ENCODE measurements at regions not wholly inside any gene's neighbourhood (a gene's known extent, or its start where the extent isn't known, plus 50 kb on each side); places are given as distances from the start of the nearest gene placed in this dataset.
"Not testable (repeated sequence)": the region's sequence is repeated elsewhere in the genome, so short reads cannot be mapped to it uniquely, and the experiment has no call there.

DNA sequence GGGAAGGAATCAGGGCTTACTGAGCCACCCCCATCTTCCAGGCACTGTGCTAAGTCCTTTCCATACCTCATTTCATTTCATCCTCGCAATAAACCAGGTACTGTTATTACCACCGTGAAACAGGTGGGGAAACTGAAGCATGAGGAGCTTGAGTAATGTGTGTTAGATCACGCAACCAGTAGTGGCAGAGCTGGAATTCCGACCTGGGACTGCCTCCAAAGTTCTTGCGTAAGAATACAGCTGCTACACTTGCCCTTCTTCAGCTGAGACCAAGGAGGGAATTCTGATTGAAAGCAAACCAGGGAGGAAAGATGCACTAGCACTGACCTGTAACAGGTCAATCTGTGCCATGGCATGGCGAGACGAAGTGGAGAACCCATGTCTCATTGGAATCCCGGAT is 113.4 kb upstream of the MSX2 start:
- DNase-seq, result no peak

DNA sequence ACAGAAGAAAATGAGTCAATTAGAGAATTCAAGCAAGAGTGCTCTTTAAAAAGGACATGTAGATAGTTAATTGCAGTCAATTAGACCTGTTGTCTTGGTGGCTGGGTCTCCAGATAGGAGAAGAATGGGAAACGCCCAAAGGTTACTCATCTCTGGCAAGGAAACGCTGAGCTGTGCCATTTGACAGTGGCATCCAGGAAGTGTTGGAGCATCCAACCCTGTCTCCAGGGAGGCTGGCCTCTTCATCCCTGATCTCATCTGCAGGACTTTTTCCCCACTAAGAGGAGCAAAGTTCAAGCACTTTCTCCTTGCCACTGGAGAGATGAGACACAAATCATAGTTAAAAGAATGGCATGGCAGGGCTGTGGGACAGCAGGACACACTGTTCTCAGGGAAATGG is 111.7 kb upstream of the MSX2 start:
- no peak for DNase-seq

DNA sequence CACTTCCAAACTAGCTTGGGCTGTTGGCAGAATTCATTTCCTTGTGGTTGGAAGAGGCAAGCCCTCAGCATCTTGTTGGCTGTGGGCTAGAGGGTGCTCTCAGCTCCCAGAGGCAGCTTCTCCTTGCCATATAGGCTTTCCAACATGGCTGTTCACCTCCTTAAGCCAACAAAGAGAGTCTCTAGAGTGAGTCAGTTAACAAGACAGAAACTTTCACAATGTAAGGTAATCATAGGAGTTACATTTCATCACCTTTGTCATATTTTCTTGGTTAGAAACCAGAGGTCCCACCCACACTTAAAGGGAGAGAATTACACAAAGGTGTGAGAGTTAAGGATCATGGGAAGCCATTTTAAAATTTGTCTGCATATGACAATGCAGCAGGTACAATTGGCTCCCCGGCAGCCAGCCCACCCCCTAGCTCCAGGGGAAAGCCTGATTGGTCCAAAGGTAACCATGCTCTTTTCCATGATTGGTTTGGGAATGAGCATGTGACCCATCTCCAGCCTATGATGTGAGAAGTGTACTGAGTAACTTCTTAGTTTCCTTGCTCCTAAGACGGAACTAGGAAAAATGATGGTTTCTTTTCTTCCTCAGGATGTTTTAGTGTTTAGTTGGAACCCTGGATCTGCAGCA is 109.8 kb upstream of the MSX2 start:
- DNase-seq, result no peak

DNA sequence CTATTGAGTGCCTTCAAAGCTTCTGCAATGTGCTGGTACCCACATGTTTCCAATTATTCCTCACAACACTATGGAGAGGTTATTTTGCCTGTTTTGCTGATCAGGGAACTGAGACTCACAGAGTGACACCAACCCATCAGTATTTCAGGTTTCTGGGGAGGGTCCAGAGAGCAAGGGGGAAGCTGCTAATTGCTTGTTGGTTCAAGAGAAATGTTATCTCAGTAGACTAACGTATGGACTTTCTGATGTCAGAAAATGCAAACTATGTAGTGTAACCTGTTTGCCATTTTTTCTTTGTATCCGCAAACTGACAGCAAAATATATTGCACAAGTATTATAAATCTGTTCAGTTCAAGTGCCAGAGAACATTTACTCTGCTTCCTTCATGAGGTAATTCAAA is 108.3 kb upstream of the MSX2 start:
- DNase-seq, result no peak

DNA sequence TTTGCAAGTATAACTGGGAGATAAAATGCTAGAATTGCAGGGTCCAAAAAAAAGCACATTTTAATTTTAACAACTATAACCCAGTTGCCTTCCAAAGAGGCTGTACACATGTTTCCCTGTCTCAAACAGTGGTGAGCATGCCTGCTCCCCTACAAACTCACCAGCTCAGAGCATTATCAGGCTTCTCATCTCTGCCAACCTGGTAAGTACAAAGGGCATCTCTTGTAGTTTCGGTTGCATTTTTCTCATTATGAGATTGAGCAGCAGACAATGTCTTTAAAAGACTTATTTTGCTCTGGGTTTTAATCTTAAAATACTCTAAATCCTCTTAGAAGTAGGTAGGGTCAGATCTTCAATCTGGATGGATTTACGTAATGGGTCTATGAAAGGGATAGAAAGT is 107.1 kb upstream of the MSX2 start:
- no peak for DNase-seq

DNA sequence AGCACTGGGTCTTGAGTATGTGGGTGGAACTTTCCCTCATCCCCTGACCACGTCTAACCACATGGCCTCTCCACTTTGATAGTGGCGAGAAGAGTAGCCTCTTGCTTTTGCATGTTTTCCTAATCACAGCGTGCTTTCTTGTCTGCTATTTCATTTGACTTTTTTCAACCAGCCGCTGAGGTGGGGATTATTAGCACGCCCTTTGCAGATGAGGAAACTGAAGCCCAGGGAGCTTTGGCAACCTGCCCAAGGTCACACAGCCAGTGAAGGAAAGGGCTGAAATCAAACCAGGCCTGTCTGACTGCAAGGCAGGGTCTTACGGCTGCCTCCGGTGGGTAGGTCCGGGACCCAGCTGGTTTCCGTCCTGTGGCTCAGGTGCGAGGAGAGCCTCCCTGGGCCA is 106.5 kb upstream of the MSX2 start:
- no peak for DNase-seq

DNA sequence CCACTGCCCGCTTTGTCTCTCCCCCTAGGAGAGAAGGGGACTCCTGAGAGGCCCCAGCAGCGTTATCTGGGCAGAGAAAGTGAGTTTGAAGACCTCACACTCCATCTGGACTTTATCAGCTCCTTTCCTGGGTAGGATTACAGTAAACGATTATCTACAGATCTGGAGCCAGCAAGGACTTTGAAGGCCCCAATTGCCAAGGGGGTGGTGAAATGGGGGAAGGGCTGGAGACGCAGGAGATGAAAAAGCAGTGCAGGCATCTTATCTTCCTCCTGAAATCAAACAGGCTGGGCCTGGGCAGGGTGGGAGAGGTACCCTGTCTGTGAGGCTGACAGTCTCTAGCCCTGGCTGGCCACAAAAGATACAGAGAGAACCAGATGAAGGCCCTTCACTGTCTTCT is 105.8 kb upstream of the MSX2 start:
- DNase-seq, result no peak

DNA sequence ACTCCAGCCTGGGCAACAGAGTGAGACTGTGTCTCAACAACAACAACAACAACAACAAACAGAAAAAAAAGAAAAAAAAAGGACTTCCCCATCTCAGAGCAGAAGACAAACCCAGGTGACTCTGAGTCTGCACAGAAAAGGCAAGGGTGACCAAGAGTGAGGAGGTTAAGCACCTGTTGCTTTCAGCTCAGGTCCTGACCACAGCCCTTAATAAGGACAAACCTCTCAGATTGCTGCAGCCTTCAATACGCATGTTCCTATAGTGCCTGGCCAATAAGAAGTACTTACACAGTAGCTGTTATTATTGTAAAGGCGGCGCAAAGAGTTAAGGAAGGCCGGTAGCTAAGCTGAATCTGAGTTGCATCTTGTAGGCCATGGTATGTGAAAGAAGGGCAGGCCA is 102.3 kb upstream of the MSX2 start:
- DNase-seq, result no peak

DNA sequence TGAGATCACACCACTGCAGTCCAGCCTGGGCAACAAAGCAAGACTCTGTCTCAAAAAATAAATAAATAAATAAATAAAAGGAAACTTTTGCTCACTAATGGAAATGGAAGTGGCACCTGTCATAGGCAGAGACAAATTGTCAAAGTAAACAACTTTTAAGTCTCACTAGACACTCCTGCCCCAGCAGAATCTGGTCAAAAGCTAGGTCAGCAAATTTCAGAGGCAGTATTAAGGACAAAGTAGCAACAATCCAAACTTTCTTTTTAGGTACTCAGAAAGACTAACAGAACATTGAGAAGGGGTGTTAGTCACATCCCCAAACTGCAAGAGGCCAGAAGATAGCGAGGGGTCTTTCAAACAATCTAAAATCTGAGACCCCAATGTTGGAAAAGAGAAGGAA is 101.4 kb upstream of the MSX2 start:
- DNase-seq, result no peak

DNA sequence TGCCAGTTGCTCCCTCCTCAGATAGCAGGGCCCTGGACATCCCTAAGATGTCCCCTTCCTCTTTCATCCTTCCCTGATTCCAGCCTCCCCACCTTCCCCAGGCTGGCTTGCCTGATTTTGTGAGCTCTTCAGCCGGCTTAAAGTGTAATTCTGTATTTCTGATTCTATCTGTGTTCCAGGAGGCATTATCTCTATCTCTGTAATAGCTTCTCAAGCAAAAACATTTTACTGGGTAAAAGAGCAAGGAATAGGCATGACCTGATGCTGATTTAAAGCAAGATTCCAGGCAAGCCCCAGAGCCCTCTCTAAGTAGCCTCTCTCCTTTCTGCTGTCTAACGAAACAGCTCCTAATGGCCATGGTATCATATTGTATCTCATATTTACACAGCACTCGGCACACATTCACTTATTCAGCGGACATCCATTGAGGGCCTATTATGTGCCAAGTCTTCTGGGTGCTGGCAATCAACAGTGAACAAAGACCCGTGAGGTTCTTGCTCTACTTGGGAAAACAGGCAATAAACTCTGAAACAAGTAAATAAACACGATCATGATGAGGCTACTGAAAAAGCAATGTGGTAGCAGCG is 100.9 kb upstream of the MSX2 start:
- DNase-seq, result no peak

DNA sequence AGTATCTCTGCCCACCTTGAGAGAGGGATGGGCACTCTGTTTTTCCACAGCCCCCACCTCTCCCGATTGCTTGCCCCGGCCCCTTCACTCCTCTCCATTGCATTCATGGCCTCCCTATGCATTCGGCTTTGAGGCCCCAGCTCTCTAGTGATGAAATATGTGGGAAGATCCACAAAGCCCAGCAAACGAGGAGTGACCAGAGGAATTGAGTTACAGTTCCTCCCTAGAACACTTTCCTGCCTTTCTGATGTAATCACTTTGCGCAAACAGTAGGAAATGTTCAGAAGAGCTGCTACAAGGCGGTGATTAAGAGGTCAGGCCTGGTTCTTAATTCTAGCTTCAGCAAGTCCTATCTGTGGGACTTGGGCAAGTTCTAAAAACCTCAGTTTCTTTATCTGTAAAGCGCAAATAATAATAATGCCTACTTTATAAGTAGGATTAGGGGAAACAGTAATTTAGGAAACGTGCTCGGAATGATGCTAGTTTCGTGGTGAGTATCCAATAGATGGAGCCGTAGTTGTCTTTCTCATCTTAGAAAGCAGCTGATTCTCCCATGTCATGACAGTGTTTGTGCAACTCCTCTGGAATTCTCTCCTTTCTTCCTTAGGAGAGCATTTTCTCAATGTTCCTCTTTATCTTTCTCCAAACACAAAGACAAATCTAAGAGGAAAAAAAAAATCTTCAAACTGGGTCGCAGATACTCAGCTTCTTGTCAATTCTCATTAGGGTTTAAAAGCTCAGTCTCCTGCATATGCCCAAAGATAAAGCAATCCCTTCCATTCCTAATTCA is 99.5 kb upstream of the MSX2 start:
- DNase-seq, result no peak

DNA sequence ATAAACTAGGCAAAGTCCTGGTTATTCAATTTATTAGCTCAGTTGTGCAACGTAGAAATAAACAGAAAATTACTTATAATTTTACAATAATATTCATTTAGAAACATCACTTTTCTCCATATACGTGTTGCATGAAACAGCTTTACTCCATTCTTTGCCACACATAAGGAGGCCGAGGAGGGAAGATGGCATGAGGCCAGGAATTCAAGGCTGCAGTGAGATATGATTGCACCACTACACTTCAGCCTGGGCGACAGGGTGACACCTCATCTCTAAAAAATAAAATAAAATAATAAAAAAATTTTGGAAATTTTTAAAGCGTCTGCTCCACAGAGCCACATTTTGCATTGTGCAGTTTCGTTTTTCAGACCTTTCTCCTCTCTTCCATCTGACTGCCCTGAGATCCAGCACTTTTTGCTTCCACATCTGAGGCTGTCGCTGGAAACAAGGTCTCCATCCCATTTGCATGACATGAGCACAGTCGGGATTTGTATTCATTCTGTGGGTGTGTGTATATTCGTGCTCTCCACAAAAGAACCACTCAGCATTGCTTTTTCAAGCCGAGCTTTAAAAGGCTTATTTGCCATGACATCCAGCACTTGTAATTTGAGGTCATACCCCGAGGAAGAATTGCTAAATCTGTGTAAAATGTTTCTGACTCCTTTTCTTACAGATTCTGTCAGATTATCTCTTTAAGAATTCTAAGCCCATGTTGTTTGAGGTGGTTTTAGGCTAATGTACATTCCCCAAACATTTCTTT is 98.6 kb upstream of the MSX2 start:
- DNase-seq, result no peak

DNA sequence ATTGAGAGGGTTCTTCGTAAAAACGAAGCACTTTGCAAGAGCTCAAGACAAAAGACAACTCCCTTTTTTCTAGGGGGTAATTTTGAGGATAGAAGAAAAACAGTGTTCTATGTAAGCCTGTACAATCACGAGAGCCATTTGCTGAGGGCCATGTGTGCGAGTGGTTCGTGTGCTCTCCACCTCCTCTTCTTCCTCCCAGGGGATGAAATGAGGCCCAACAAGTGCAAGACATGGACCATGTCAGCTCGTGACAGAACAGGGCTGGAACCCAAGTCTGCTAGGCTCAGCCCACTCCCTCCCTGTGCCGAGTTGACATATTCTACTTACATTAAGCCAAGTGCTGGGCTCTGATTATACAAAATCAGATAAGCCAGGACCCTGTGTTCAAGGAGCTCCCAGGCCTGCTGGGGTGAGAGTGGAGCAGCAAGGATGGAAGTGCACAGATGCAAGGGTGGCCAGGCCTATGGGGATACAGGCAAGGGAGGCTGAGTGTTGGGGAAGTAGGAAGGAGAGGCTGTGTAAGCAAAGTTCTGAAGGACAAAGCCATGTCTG is 97.9 kb upstream of the MSX2 start:
- DNase-seq, result no peak

DNA sequence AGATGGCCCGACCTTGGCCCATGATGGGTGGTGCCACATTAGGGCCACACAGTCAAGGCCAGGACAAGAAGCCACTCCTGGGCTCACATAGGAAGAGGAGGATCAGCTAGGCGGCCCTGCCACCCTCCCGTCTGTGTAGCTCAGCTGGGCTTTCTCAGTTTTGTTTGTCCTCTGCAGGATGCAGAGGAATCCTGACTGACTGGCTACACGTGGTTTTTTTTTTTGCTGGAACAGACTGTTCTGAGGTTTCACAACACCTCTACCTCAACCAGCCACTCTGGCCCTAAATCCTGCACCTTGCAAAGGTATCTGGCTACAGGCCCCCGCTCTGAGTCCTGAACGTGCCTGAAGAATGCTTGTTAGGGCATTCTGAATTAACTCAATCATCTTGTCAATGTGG is 88.3 kb upstream of the MSX2 start:
- no peak for DNase-seq

DNA sequence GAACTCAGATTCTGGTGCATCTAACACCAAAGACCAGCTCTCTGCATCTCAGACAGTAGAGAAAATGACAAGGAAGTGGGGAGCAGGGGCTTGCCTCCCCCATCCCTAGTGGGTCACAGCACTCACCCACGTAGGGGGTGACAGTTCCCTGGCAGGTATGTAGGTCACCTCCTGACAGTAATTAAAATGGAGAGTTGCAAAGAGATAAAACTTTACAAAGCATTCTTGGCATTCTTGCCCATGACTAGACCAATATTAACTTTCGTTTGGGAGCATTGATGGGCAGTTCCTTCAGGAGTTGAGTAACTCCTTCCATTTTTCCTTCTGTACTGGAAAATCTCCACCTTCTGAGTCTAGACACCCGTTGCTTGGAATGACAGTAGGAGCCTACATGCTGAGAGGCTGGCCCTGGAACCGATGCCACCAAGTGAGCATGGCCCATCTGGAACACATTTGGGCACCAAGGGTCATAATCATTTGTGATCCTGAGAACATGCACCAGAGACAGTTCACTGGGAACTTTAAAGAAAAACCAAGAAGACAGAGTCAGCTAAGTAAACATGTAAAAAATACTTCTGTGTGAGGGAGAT is 81.5 kb upstream of the MSX2 start:
- DNase-seq, result no peak

DNA sequence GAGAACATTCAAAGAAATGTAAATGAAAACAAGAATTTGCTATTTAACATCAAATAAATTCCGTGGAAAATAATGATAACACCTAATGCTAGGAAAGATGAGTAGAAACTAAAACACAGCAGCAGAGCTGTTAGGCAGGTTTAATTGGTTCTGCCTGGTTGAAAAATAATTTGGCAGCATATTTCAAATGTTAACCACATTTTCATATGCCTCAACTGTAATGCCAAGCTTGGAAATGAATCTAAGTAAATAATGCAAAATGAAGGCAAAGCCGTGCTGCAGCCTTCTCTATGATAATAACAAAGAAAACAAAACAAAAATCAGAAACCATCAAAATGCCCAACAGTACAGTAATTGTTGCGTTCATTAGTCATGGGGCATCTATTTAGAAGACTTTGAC is 79.9 kb upstream of the MSX2 start:
- no peak for DNase-seq

DNA sequence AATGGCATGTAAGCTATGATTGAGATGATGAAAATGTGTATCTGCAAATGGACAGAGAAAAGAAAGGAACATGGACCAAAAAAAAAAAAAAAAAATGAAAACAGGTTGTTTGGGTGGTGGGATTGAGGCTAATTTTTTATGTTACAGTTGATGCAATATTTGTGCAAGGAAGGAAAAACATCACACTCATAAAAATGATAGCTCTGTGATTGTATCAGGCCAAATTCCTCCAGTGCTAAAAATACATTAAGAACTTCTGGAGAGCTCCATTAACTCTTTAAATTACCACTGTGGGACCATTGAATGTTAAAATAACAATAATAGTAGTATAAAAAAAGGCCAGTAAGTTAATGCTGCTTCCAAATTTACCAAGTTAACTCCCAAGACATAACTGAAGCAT is 79.5 kb upstream of the MSX2 start:
- no peak for DNase-seq

DNA sequence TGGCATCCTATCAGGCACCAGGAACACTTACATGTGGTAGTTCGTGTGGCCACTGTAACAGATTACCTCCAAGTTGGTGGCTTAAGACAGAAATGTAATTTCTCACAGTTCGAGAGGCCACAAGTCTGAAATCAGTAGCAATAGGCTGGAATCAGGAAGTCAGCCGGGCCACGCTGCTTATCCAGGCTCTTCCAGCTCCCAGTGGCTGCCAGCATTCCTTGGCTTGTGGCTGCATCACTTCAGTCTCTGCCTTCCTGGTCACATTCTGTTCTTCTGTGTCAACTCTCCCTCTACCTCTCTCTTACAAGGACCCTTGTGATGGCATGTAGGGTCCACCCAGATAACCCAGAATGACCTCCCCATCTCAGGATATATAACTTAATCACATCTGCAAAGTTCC is 78.7 kb upstream of the MSX2 start:
- no peak for DNase-seq

DNA sequence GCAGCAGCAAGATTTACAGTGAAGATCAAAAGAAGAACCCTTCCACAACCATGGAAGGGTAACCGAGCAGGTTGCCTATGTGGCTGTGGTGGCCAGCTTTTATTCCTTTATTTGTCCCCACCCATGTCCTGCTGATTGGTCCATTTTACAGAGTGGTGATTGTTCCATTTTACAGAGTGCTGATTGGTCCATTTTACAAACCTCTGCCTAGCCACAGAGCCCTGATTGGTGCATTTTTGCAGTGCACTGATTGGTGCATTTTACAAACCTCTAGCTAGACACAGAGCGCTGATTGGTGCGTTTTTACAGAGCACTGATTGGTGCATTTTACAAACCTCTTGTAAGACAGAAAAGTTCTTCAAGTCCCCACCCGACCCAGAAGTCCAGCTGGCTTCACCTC is 75.8 kb upstream of the MSX2 start:
- DNase-seq, result not testable (repeated sequence)

DNA sequence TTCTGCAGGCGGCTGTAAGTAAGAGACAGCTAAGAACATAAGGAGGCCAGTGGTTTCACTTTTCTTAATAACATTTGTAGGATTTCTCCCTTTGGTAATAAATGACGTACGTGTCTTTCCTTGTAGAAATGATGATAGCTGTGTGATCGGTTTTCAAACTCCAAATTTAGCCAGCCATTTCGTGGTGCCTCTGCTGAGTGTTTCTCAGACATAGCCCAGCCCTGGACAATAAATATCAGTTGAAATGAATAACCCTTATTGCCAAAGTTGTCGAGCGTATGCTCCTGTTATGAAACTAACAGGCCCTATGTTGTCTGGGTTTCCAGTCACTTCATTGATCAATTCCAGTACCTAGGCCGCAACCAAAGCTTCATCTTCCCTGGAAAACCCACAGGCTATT is 75.0 kb upstream of the MSX2 start:
- DNase-seq, result no peak

DNA sequence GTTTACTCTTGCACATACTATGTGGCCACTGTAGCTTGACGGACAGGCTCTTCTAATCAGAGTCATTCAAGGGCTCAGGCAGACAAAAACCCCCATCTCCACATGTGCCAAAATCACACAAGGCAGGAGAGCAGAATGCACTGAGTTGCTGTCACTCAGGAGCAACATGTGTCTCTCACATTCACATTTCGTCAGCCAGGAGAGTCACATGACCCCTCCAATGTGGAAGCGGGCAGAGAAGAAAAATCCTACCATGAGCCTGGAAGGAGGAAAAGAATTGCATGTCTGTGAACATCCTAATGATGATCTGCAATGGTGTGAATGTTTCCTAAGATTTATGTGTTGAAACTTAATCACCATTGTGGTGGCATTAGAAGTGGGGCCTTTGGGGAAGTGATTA is 69.9 kb upstream of the MSX2 start:
- DNase-seq, result no peak

DNA sequence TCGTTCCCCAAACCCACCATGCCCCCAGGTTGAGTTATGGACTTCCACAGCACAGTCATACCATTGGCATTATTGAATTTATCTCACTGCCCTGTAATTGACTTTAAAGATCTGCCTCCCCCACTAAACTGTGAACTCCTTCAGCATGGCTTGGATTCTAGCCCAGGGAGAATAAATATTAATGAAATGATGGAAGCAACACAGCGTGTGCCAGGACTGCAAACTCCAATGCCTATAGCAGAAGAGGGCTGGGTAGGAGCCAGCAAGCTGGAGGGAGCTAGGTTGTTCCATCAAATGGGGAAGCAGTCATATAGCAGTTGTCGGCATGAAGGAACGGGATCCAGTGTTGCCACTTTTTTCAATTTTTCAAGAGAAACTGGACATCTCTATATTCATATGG is 69.0 kb upstream of the MSX2 start:
- DNase-seq, result no peak

DNA sequence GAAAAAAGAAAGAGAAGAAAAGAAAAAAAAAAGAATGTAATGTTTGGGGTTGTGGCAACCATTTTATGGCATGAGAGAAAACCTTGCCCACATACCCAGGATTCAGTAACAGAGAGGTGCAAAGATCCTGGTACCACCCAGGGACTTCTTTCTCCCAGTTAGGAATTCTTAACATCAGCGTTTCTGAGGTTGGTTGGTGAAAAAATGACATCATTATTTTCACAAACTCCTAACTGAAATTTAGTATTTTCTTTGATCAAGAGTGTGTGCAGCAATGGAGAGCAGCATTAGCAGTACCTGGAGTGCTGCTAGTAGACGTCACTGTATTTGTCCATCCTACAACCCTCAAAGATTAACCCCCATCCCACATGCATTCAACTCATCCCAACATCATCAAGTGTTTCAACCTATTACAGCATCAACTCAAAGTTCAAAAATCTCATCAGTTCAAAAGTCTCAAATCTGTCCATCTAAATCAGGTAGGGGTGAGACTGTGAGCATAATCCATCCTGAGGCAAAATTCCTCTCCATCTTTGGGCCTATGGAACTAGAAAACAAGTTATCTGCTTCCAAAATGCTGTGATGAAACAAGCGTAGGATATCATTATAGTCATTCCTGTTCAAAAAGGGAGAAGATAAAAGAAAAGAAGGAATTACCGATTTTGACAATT is 60.1 kb upstream of the MSX2 start:
- no peak for DNase-seq

Measured in activated T-cell treated with anti-CD3 and anti-CD28 coated beads for 4 hours (primary cell).